Esophagus mucosa (tissue), 1 donor: ENCODE measurements at regions not wholly inside any gene's neighbourhood (a gene's known extent, or its start where the extent isn't known, plus 50 kb on each side); places are given as distances from the start of the nearest gene placed in this dataset.

Source experiments
- ATAC-seq: fragments of 200-7000 bp; cut with Tn5 transposase; one replicate; pipeline ENCODE4 v1.9.1; 2020
- donor health status: DM: yes; HTN: yes; CAD: no.

DNA sequence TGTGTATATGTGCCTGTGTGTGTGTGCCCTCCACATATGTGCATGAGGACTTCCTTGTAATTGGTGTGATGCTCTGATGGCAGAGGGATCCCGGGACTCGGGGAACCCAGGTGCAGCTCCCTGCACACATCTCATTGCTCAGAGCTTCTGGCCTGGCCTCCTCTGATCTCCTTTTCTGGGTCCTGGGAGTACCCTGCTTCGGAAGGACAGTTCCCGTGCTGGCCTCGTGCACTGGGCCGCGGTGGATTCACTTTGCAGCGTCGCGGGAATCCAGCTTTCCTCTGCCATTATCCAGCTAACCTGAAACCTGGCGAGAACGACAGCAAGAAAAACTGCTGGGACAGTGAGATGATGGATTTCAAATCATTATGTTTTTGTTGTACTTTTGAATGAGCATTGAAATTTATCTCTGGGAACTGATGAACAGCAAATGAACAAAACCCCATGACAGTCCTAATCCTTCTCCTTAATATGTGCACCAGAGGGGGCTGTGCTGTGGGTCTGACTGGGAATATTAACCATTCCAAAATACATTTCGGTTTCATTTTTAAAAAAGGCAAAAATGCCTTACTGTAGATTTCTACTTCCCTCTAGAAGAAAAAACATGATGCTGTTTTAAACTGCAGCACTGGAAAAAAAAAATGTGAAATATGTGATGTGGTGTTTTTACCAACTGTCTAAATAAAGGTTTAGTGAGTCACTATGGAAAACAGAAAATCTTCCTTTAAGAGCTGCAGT, 78.2 kb downstream of the PTGR3 start:
- ATAC-seq: no peak

DNA sequence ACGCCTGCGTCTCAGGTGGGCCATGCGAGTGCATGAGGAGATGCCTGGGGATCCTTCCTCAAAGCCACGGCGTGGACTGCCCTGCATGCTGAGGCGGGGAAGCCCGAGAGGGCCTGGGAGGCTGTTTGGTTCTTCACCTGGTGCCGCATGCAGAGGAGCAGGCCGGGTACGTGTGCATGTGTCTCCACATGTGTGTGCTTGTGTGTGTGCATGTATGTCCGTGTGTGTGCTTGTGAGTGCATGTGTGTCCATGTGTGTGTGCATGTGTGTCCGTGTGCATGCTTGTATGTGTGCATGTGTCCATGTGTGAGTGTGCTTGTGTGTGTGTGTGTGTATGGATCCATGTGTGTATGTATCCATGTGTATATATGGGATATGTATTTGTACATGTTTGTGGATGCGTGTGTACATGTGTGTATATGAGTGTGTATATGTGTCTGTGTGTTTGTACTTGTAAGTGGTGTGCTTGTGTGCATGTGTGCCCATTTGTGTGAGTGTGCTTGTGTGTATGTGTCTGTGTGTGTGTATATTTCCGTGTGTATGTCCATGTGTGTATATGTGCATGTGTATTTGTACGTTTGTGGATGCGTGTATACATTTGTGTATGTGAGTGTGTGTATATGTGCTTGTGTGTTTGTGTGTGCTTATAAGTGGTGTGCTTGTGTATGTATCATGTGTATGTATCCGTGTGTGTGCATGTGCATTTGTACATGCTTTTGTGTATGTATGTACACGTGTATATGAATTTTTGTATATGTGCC, 79.0 kb downstream of the PTGR3 start:
- ATAC-seq: no peak

DNA sequence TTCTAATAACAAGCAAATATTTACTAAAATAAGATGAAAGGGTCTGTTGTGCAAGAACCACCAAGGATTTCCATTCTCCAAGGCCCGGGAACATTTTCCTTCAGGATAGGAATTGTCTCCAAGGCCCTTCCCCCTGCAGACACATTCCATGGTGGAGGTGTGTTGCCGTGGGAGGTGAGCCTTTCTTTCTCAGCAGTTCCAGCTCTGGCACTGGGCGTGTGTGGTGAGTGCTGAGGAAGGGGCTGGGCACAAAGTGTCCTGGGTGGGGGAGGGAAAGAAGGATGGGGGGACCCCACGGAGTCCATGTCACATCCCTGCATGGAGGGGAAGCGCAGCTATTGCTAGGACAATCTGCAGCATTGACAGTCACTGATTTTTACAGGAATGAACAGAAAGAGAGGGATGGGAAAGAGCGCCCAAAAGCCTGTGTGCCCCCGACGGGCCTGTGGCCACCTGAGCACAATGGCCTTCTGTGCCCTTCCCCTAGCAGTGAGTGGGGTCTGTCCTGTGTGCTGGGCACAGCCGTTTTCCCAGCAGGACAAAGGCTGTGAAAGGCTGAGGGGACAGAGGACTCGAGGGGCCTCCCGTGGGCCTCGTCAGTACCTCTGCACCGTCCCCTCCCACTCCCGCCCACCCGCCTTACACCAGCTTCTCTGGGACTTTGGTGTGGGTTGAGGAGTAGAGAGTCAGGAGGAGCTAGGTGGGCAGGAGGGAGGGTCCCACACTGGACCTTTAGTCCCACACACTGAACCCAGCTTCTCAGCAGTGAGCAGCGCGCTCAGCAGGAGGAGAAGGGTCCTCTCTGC, 79.8 kb downstream of the PTGR3 start:
- peak; percentile 17 for ATAC-seq

DNA sequence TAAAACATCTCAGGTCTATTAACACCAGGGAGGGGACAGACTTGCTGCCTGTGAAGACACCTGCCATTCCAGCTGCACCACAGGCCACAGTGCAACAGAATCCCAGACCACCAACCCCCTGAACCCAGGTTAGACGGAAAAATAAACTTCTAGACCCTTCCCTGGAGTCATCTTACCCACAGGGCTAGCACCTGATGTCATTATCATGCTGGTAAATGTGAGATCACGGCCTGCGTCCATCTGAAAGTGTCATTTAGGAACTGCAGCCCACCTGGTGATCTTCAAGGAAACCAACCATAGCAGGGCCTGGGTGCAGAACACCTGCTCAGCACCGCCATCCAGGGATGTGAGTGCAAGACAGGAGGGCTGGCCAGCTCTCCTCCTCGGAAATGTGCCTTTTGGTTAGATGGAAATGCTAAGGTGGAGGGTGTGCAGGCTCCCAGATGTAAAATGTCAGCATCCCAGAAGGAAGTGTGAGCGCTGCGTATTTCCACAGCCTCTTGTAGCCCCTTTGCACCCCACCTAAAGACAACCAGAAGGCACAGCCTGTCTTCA, 80.8 kb downstream of the PTGR3 start:
- no peak for ATAC-seq

GRCh38 chr18:75127143-75128021, 81.6 kb downstream of the PTGR3 start:
- ATAC-seq: no peak

- ATAC-seq: peak; percentile 15
These were observed 83.3 kb downstream of the PTGR3 start for GRCh38 chr18:75125382-75126331.

DNA sequence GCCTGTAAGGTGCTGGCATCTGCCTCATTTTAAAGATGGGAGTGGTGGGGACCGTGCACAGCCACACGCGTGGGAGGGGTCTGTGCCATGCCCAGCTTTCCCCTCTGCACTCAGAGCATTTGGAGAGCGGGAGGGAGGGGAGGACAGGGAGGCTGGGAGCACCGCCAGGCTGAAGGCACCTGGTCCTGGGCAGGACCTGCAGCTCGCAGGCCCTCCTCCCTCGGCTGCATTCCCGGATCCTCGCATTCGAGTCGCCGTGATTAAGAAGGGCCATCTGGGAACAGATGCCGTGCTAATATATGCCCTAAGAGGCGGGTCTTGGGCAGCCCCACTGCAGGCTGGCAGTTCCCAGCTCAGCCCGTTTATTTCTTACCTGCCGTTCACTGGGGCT, 84.0 kb downstream of the PTGR3 start:
- no peak for ATAC-seq

DNA sequence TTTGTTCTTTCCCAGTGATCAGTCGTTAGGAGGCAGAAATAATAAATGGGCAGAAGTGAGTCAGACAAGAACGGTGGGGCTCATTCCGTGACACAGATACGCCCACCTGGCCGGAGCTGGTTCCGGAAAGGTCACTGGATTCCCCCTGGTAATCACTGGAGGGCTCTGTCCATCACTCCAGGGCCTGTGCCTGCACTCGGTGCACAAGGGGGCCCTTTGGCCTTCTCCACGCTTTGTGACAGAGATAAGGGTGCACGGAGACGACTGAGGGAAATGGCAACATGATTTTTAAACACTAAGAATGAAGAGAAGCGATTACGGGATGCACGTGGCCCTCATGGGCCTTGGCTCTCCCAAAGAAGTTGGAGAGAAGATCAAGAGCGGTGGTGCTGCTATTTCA, 84.4 kb downstream of the PTGR3 start:
- ATAC-seq: no peak

DNA sequence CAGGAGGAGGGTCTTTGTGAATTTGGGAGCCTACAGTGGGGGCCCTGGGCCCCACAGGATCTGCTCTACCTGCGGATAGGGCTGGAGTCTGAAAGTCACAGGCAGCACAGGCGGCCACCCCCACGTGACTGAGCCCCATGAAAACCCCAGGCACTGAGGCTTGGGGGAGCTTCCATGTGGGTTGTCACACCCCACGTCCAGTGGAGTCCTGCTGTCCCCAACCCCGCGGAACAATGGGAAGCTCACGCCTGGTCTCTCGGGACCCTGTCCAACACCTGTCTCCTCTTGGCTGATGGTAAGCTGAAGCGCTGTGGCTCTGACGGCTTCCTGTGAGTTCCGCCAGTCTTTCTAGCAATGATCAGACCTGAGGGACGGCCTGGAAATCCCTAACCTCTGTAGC, 85.8 kb downstream of the PTGR3 start:
- no peak for ATAC-seq

- ATAC-seq: no peak
These were observed 86.5 kb downstream of the PTGR3 start for GRCh38 chr18:75122334-75122958.

GRCh38 chr18:75121266-75121665, 87.7 kb downstream of the PTGR3 start:
- ATAC-seq: no peak

GRCh38 chr18:75120521-75120920, 88.4 kb downstream of the PTGR3 start:
- no peak for ATAC-seq

DNA sequence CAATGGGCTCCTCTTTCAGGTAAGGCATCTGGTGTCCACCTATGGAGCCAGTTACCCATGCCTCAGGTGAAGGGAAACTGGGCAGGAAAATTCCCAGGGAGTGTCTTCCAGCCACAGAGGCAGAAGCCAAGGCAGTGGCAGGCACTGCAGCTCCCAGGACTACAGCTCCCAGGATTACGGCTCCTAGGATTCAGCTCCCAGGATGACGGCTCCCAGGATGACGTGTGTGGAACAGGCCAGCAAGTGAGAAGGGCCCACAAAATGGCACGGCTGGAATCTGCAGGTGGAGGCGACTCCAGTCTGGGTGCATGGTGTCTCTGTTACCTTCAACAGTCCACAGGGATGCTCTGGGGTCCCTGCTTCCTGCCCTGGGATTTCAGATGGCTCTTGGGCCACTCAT, 92.1 kb downstream of the PTGR3 start:
- no peak for ATAC-seq

DNA sequence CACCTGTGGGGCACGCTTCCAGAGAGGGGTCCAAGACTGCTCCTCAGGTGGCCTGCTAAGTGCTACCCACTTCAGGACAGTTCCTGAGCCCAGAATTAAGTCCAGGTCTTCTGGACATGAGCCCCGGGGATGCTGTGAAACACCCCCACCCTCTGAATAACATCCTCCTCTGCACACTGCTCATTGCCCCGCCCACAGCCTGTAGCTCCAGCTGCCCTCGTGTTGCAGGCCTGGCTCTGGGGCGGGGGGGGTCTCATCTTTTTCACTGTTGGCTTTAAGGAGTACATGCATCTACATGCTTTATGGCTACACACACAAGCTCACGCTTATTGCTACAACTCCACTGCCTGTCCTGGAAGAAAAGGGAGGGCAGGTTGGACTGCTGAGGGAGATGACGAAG, 92.8 kb downstream of the PTGR3 start:
- ATAC-seq: no peak

GRCh38 chr18:75115514-75115913, 93.4 kb downstream of the PTGR3 start:
- ATAC-seq: peak; percentile 53
